Keratinocyte (primary cell): ENCODE measurements at regions not wholly inside any gene's neighbourhood (a gene's known extent, or its start where the extent isn't known, plus 50 kb on each side); places are given as distances from the start of the nearest gene placed in this dataset.

Source experiments
- EZH2 ChIP-seq: IDR thresholded peaks from one replicate; pipeline ENCODE4 v1.6.1; 2012; ENCODE audit warnings: inconsistent platforms, mild to moderate bottlenecking, low read length, moderate library complexity
- TF ChIP-seq, protein P1 (sequence below), 3 experiments: IDR thresholded peaks in 1 of 3; conservative IDR thresholded peaks in 1 of 3; optimal IDR thresholded peaks in 1 of 3; 2 replicates in 2 of 3; 3 replicates in 1 of 3; pipeline versions ENCODE3 to v1.5.1; 2011; ENCODE audit warnings: low read length in 3 of 3, mild to moderate bottlenecking in 3 of 3, moderate library complexity in 2 of 3, control low read depth in 1 of 3, inconsistent platforms in 1 of 3; ENCODE audit not compliant: insufficient read depth in 2 of 3; ENCODE audit errors: extremely low read depth in 1 of 3

DNA sequence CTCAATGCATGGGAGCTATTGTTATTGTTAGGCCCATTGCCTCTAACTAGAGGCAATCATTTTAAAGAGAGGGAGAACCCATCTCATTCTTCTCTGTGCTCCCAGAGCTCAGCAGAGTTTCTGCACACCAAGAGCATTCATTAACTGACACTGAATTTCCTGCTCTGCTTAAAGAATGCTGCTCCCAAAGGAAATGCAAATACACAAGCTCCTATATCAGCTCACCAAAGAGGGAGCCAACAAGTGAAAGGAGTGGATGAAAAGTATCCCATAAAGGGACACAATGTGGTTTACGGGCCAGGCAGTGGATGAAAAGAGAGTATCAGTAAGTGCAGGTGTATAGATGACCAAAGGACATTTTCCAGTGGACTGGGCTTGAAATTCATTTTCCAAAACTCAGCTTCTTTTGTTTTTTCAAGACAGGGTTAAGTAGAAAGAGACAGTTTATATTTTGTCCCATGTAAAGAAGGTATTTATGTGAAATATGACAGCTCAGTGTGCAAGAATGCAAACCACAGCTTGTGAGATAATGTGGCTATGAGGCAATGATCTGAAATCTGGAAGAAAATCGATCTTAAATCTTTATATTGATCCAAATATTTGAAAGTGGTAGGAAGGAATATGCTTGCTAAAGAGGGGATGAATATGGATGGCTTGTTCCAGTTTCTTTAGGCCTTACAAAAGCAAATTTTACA lies 207.7 kb upstream of the CAMK1G start:
- TF ChIP-seq, protein P1, sequence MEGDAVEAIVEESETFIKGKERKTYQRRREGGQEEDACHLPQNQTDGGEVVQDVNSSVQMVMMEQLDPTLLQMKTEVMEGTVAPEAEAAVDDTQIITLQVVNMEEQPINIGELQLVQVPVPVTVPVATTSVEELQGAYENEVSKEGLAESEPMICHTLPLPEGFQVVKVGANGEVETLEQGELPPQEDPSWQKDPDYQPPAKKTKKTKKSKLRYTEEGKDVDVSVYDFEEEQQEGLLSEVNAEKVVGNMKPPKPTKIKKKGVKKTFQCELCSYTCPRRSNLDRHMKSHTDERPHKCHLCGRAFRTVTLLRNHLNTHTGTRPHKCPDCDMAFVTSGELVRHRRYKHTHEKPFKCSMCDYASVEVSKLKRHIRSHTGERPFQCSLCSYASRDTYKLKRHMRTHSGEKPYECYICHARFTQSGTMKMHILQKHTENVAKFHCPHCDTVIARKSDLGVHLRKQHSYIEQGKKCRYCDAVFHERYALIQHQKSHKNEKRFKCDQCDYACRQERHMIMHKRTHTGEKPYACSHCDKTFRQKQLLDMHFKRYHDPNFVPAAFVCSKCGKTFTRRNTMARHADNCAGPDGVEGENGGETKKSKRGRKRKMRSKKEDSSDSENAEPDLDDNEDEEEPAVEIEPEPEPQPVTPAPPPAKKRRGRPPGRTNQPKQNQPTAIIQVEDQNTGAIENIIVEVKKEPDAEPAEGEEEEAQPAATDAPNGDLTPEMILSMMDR (optimal IDR thresholded peaks at IDR 0.05 in 1 of 3, IDR thresholded peaks at IDR 0.05 in 1 of 3, conservative IDR thresholded peaks at IDR 0.05 in 1 of 3; ENCODE audit: extremely low read depth in 1 of 3, insufficient read depth in 2 of 3, low read length in 3 of 3) = peak in 1 of 3 experiments; percentile 14
- TF ChIP-seq EZH2 = no peak
